NCI-H1105 (cell line): ENCODE measurements at regions not wholly inside any gene's neighbourhood (a gene's known extent, or its start where the extent isn't known, plus 50 kb on each side); places are given as distances from the start of the nearest gene placed in this dataset.

ENCODE experiments used
- DNase-seq: peaks from one replicate; lab custom pipeline; 2025; lab: John Stamatoyannopoulos, UW

- DNase-seq = no peak
Measured at GRCh38 chr2:234676783-234677450, 180.0 kb upstream of the ARL4C start.

GRCh38 chr2:234676109-234676782 lies 179.4 kb upstream of the ARL4C start:
- peak; percentile 94 for DNase-seq

- DNase-seq = no peak
Measured at GRCh38 chr2:234674781-234675201, 177.9 kb upstream of the ARL4C start.

GRCh38 chr2:234673961-234674759 lies 177.3 kb upstream of the ARL4C start:
- DNase-seq = no peak

GRCh38 chr2:234673501-234673900 lies 176.6 kb upstream of the ARL4C start:
- DNase-seq = no peak

- DNase-seq = no peak
Measured at GRCh38 chr2:234672498-234673150, 175.7 kb upstream of the ARL4C start.

GRCh38 chr2:234671716-234672115 lies 174.8 kb upstream of the ARL4C start:
- DNase-seq = no peak

- DNase-seq = no peak
Measured at GRCh38 chr2:234671231-234671630, 174.3 kb upstream of the ARL4C start.

- no peak for DNase-seq
Measured at GRCh38 chr2:234670806-234671205, 173.9 kb upstream of the ARL4C start.

- DNase-seq = no peak
Measured at GRCh38 chr2:234670052-234670451, 173.2 kb upstream of the ARL4C start.

GRCh38 chr2:234669621-234670020 lies 172.7 kb upstream of the ARL4C start:
- no peak for DNase-seq

GRCh38 chr2:234669001-234669400 lies 172.1 kb upstream of the ARL4C start:
- no peak for DNase-seq

- DNase-seq = no peak
Measured at GRCh38 chr2:234666911-234667310, 170.0 kb upstream of the ARL4C start.

- no peak for DNase-seq
Measured at GRCh38 chr2:234665304-234665703, 168.4 kb upstream of the ARL4C start.

GRCh38 chr2:234661849-234662248 lies 165.0 kb upstream of the ARL4C start:
- no peak for DNase-seq

GRCh38 chr2:234661175-234661574 lies 164.3 kb upstream of the ARL4C start:
- DNase-seq = no peak

GRCh38 chr2:234655706-234656105 lies 158.8 kb upstream of the ARL4C start:
- DNase-seq = no peak

GRCh38 chr2:234650911-234651310 lies 154.0 kb upstream of the ARL4C start:
- DNase-seq = no peak

GRCh38 chr2:234649951-234650350 lies 153.1 kb upstream of the ARL4C start:
- DNase-seq = no peak

- DNase-seq = no peak
Measured at GRCh38 chr2:234643407-234643806, 146.5 kb upstream of the ARL4C start.

- DNase-seq = no peak
Measured at GRCh38 chr2:234641086-234641485, 144.2 kb upstream of the ARL4C start.

- no peak for DNase-seq
Measured at GRCh38 chr2:234640657-234641056, 143.8 kb upstream of the ARL4C start.
